ENCODE measurements at regions not wholly inside any gene's neighbourhood (a gene's known extent, or its start where the extent isn't known, plus 50 kb on each side); places are given as distances from the start of the nearest gene placed in this dataset.

DNA sequence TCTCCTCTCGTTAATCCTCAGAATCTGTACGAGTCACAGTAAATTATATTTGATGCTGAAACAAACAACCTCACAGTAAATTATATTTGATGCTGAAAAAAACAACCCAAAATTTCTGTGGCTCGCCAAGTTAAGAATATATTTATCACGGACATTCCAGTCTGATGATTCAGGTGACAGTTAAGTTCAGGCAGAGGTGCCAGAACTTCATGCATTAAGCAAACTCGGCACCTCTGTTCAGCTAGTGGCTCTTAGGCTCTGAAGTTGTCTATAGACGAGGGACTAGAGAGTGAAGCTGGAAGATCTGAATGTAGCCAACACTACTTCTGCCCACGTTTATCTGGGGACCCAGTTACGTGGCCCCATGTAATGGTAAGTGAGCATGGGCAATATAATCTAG is 132.2 kb upstream of the AGA start:
- no peak for DNase-seq

DNA sequence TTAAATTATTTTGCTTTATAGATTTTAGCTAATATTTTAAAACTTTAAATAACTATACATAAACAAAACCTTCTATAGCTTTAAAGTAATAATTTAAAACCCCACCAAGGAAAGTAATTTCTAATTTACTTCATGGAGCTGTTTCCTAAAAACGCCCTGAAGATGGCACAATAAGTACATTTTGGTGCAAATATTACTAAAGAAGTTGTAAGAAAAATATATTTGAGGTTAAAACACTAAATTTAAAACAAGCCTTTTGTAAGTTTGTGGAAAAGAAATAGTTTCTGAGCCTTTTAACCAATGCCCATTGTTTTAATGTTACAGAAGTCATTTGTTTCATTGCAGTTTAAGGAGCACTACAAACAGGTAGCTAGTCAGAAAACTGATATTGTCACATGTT is 137.4 kb upstream of the AGA start:
- no peak for DNase-seq

DNA sequence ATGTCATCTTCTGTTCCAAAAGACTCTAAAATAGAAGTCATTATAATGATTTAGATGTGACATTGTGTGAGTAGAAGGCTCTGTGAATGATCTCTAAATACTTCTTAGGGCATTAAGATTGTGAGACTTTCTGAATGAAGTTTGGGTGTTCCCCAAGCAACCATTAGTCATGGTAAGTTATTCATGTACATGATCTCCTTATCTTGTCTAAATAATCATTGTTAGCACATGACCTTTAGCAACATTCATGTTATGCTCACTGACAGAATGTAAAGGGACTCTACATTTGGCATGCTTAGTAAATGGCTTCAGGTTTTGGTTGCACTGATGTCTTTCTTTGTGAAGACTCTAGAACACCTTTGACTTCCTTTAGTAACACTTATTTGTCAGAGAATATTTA is 140.8 kb upstream of the AGA start:
- DNase-seq: no peak

DNA sequence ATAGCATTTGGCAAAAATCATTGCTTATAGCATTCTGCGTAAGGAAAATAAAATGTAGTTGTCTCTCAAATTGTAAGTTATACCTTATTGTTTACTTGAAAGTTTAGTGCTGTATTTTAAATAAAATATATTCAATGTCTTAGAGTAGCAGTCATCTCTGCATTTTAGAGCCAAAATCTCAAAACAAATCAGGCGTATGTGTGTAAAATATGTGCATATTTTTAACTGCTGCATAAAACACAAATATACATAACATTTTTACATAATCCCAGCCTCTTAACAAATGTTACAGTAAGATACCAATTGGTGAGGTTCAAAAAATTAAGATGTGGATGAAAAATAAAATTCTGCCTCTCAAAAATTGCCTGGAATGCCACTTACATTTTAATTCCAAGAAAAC is 145.8 kb upstream of the AGA start:
- no peak for DNase-seq

DNA sequence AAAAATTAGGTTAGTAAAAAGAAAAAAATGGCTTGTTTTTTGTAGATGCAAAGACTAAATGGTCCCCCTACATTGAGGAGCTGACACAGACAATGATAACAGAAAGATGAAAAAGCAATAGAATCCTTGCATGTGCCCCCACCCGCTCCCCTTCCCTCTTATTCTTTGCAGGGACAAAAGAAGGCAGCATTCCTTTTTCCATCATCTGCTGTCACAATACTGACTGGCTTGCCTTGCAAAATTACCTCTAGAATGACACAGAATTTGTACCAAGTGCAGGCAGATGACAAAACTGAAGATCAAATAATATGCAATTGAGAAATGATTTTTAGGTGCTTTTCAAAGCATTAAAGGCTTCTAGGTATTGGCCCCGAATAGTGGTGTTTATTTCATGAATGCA is 153.1 kb upstream of the AGA start:
- no peak for DNase-seq

DNA sequence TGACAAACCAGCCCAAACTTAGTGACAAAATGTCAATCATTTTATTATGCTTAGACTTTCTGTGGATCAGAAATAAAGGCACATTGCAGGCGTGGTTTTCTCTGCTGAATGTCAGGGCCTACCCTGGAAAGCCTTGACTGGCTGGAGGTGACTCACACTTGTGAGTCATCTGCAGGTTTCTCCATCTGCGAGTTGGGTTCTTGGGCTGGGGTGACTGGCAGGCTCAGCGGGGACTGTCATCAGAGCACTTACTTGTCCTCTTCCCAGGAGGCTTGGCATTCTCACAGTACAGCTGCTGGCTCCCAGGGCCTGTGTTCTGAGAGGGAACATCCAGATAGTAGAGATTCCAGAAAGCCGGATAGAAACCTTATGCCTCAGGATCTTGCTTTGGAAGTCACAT is 153.8 kb upstream of the AGA start:
- DNase-seq: no peak

DNA sequence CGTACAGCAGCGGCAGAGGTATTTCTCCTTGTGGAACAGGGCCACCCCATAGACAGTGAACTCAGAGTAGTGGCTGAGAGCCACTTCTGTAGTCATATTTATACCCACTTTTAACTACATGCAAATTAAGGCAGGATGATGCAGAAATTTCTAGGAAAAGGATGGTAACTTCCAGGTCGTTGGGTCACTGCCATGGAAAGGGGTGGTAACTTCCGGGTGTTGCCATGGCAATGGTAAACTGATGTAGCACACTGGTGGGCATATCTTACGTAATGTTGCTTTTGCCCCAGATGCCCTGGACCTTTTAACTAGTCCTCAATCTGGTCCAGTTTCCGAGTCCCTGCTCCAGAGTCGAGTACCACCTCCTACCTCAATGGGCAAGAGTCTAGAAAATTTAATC is 154.8 kb upstream of the AGA start:
- DNase-seq: no peak

DNA sequence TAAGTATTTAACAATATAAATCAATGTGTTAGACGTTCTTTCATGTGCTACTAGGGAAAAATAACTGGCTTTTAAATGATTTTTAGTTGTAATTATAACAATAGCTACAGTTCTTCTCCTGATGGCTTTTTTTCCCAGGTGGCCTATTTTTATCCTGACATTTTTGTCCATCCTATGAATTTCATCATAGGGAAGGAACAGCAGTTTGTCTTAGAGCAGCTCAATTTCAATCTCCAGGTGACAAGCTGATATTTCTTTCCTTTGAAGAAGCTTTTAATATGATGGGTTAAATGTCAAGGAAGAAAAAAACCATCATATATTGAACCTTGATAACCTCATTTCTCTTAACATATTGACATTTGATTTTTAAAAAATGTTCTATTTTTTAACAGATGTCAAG is 163.0 kb upstream of the AGA start:
- DNase-seq: no peak

DNA sequence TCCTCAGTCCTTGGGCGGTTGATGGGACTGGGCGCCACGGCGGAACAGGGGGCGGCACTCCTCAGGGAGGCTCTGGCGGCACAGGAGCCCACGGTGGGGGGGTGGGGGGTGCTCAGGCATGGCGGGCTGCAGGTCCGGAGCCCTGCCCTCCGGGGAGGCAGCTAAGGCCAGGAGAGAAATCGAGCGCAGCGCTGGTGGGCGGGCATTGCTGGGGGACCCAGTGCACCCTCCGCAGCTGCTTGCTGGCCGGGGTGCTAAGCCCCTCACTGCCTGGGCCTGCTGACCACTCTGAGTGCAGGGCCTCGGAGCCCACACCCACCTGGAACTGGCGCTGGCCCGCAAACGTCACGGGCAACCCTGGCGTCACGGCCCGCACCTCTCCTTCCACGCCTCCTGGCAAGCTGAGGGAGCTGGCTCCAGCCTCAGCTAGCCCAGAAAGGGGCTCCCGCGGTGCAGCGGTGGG is 164.9 kb upstream of the AGA start:
- DNase-seq: no peak

DNA sequence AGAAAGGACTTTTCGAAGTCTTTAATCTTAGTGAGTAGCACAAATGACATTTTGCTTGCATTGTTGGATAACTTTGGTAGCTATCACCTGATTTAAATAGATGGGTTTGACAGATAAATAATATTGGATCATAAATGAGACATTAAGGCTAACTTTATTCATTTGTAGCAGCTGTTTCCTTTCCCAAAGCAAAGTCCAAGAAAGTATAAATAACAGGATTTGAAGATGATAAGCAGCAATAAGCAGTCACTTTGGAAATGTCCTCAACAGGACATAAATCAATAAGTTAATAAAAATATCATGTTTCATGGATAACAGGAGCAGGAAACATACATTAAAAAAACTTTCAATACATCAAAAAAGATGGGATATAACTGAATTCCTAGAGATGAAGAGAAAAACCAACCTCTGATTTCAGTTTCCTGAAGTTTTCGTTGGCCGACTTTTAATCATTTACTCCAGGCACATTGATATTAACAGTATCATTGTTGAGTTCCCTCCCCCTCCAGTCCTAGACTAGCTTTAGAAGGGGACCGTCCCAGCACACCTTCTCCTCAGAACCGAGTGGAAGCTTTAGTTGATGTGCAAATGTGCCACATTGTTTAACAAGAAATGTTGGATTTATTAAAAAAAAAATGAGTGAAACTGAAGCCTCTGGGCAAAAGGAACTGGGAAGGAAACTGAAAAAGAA is 169.9 kb upstream of the AGA start:
- no peak for DNase-seq

DNA sequence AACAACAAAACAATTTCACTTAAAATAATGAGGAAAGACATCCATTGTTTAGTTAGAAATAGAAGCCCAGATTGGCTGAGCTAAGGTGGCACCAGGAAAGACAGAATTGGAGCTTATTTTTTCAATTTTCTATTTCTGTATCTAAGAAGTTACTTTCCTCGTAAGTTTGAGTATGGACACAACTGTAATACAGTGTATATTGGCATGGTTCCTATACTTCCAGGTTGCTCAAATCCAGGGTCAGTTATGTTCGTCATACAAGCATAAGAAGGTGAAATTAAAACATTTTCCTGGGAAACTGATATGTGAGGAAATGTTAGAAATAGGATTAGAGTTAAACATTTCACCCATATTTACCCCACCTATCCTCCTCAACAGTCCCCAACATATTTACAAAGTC is 170.4 kb upstream of the AGA start:
- DNase-seq: no peak

DNA sequence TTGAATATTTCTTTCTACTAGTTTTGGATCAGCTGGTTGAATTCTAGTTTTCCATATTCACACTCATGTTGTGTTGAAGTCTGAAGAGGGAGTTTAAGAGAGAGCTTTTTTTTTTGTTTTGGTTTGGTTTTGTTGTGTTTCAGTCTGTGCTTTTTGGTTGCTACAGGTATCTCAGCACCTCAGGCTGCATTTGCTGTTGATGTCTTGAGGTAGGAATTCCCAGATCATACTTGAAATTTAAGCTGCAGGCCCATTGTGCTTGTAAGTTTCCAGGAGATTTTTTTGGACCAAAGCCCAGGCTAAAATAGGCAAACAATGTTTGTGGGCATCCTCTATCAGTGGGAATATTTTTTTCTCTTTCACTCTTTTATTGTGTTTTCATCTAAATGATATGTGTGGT is 190.2 kb upstream of the AGA start:
- DNase-seq: no peak

DNA sequence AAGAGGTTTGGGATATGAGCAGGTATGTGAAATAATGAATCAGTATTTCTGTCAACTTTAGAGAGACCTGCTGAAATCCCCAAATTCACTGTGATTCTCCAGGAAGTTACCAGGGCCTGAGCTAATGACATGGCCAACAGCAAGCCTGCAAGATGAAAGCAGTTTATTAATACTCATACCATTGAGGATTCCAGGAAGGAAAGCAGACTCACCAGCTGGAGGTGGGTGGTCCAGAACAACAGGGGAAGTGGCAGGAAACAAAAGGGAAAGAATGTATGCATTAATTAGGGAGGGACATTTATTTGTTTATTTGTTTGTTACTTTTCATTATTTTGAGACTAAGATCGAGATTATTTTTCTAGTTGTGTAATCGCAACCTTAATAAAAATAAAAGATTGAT is 196.6 kb upstream of the AGA start:
- no peak for DNase-seq

DNA sequence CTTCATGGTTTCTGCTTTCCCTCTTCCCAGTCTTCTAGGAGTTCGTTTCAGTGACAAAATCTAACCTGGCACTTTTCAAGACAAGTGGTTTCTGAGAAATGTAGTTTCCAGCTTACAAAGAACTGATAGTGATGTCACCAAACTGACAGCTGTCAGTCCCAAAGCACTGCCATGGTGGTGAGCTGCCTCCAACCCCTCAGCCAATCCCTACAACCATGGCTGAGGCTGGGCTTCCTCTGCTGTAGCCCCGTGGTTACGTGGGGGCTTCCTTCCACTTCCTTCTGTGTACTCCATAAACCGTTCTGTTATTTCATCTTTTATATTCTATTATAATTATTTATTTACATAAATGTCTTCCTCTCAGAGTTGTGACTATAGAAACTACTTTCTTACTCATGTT is 198.6 kb upstream of the AGA start:
- no peak for DNase-seq

DNA sequence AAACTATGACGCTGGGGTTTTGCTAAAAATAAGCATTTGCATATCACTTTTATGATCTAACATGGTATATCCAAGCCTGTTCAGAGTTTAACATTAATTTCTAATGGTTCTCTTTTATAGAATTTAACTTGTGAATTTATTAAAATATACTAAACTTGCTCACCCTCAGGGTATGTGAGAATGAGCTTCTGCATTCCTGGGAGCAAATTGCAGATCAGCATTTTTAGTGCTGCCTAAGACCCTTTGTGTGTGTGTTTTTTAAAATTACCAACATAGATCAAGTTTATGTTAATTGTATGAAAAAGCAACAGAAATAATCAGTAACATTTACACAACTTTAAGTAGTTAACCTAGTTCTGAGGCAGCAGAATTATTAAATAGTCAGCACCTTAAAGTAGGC is 218.0 kb upstream of the AGA start:
- DNase-seq: no peak

DNA sequence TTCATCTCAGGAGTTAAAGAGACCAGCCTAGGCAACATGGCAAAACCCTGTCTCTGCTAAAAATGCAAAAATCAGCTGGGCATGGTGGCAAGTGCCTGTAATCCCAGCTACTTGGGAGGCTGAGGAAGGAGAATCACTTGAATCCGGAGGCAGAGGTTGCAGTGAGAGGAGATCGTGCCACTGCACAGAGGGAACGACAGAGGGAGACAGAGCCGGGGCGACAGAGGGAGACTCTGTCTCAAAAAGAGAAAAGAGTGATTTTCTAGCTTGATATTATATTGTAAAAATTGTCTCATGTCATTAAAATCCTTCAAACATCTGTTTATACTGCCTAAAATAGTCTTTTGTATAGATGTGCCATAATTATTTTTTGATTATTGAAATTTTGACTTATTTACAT is 225.4 kb upstream of the AGA start:
- no peak for DNase-seq

DNA sequence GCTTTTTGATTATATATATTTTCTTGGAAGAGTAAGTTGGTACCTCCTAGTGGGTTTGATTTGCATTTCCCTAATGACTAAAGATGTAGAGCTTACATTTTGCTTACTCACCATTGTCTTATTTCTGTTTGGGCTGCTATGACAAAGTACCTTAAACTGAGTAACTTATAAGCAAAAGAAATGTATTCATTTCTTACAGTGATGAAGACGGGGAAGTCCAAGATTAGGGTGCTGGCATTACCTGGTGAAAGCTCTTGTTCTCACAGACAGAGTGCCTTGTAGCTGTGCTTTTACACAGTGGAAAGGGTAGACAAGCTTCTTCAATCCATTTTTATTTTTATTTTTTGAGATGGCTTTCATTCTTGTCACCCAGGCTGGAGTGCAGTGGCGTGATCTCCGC is 229.2 kb upstream of the AGA start:
- DNase-seq: no peak

DNA sequence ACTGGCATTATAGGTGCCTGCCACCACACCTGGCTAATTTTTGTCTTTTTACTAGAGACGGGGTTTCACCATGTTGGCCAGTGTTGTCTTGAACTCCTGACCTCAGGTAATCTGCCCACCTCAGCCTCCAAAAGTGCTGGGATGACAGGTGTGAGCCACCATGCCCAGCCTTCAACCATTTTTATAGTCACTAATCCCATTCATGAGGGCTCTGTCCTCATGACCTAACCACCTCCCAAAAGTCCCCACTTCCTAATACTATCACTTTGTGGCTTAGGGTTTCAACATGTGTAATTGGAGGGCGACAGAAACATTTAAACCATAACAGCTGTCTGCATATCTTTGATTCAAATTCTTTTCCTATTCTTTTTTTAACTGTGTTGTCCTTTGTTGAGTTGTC is 229.6 kb upstream of the AGA start:
- DNase-seq: no peak

DNA sequence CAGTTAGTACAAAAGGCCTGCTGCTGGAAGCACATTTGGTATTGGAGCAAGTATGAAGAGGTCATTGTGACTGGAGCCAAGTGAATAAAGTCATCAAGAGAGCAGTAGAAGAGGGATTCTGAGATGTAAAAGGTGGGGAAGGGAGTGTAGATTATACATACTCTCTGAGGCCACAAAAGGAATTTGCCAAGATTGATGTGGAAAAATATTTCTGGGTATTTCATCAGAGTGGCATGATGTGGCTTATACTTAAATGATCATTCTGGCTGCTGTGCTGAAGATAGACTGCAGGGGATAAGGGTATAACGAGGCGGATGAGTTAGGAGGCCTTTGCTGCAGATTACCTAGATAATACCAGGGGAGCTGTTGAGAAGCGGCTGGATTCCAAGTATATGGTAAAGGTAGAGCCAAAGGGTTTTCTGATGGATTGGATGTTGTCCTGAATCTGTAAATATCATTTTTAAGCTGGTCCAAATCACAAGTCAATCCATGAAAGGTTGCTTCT is 231.8 kb upstream of the AGA start:
- DNase-seq: no peak

DNA sequence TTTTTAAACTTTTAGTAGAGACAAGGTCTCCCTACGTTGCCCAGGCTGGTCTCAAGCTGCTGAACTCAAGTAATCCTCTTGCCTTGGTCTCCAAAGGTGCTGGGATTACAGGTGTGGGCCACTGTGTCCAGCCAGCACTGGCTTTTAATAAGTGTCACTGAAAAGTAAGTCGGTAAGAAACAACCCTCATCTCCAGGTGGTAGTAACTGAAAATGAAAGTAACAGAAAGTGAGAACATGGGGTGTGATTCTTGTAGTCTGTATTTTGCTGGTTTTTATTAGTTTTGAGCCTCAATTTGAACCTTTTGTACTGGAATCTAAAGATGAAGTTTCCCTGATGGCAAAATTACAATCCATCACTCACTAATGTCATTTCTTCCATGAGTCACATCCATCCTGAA is 238.1 kb upstream of the AGA start:
- DNase-seq: no peak

DNA sequence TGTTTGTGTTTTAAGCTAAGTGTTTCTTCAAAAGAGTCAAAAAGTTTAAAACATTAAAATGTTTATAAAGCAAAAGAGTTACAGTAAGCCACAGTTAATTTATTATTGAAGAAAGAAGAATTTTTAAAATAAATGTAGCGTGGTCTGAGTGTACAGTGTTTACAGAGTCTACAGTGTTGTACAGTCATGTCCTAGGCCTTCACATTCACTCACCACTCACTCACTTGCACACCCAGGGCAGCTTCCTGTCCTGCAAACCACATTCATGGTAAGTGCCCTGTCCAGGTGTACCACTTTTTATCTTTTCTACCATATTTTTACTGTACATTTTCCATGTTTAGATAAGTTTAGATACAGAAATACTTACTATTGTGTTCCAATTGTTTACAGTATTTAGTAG is 239.7 kb upstream of the AGA start:
- DNase-seq: no peak

DNA sequence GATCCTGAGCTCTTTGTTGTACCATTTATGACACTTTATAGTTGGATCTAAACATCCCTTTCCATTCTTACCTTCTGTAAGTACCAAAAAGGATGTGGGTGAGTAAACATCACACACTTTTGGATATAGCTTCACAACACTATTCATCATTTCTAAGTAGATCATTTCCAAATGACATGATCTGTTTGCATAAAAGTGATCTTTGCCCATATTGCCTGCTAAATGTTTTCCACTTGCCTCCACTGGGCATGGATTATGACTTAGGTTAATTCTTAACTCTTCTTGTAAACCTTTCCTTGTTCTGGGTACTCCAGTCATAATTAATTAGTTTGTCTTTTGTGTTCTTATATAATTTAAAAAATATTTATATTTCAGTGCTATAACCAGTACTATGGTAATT is 244.9 kb upstream of the AGA start:
- DNase-seq: no peak

DNA sequence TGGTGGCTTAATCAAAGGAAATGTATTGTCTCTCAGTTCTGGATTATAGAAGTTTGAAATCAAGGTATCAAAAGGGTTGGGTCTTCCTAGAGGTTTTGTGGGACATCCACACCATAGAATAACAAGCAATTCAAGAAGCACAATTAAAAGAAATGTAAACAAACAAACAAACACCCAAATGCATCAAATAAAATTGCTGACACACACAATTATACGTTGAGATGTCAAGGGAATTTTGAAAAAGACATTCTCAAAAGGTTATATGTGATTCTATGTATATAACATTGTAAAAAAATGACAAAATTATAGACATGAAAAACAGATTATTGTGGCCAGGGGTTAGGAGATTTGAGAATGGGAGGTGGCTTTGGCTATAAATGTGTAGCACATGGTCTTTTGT is 250.7 kb upstream of the AGA start:
- no peak for DNase-seq

DNA sequence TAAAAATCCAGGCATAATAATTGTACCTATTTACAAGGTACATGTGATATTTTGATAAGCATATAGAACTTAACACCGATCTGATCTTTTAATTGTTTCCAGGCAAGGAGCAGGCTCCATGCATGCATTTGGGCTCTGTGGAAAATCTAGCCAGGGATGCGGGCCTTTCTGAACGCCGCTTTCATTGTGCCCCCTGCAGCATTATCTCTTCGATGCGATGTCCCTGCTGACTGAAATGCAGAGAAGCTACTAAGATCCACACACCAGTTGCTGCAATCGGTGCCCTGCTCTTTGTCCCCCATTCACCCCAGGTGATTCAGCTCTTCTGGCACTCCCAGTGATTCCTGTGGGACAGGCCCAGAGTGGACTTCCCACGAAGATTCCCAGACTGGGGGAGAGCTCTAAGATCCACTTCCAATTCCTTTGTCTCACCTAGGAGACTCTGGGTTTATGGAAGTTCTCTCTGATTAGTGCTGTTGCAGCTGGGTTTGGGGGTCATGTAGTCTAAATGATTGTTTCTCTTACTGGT is 254.3 kb upstream of the AGA start:
- DNase-seq: no peak

Data from CD4-positive, alpha-beta T cell treated with Interferon gamma for 1 hour (primary cell).